ENCODE measurements at regions not wholly inside any gene's neighbourhood (a gene's known extent, or its start where the extent isn't known, plus 50 kb on each side); places are given as distances from the start of the nearest gene placed in this dataset.

DNA sequence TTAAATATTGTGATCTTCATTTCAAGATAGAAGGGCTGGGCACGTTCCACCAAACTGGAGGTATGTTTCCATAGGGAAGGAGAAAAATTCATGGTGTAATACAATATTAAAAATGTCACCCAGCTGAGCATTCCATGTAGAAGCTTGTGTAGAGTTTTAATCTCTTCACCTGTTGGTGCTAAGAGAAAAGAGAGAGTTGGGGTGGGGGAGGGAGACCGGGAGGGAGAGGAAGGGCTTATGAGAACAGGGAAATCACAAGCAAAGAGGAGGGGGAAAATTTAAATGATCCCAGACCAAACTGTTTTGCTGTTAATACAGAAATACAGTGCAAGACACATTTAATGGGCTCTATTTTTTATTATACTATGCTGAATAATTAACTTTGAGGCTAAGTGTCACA is 345.8 kb downstream of the ZNF536 start:
- TF ChIP-seq CTCF (IDR thresholded peaks at IDR 0.05) (no peak), POLR2AphosphoS5 (IDR thresholded peaks at IDR 0.05) (no peak), EP300 (IDR thresholded peaks at IDR 0.05) (no peak), POLR2A (IDR thresholded peaks at IDR 0.05) (no peak)

Measured in gastroesophageal sphincter (tissue), 3 donors.